HS-27A (cell line): ENCODE measurements at regions not wholly inside any gene's neighbourhood (a gene's known extent, or its start where the extent isn't known, plus 50 kb on each side); places are given as distances from the start of the nearest gene placed in this dataset.

Experiments used
- DNase-seq: peaks from one replicate; pipeline ENCODE4 v3.0.0-alpha.2; 2012; ENCODE audit warnings: low read depth, missing footprints

- DNase-seq = no peak
These were observed 321.4 kb upstream of the ACTBL2 start for GRCh38 chr5:57804007-57804444.

DNA sequence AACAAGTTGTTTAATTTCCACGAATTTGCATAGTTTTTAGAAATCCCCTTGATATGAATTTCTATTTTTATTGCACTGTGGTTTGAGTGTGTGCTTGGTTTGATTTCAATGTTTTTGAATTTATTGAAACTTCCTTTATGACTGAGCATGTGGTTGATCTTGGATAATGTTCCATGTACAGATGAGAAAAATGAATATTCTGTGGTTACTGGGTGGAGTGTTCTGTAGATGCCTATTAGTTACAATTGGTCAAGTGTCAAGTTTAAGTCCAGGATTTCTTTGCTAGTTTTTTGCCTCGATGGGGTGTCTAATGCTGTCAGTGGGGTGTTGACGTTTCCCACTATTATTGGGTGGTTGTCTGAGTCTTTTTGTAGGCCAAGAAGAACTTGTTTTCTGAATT is 319.5 kb upstream of the ACTBL2 start:
- DNase-seq = no peak

DNA sequence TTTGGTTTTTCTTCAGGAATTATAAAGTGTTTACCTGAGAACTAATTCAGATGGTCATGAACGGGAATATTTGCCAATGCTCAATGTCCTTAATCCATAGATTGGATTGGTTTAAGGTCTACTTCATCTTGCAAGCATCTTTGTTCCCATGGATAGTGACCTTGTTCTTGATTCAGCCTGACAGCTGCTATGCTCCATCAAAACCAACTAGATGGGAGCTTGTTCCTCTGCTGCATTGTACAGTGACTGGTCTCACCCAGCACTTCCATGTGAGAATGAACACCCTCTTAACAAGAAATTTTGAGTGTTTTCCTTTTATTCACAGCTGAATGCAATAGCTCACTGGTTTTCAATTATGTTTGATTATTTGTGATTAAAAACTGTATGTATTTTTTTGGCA is 312.6 kb upstream of the ACTBL2 start:
- DNase-seq = no peak

GRCh38 chr5:57791875-57792274 is 309.3 kb upstream of the ACTBL2 start:
- DNase-seq = no peak

DNA sequence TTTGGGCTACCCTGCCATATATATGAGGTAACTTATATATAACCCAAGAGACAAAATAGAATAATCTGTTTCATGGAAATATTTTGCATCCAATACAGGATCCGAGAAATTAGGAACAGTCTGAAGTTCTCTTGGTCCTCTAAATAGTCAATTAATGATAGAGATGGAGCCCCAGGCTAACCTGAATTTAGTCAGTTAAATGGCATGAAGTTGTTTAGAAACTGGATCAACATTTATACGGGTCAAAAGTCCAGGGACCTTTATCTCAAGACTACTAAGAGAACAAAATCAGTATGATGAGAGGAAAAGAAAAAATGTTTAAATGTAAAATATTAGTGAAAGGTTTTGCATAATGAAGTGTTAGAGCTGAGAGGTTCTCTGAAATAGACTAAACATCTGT is 303.3 kb upstream of the ACTBL2 start:
- DNase-seq = no peak

GRCh38 chr5:57784121-57784520 is 301.5 kb upstream of the ACTBL2 start:
- DNase-seq = no peak

GRCh38 chr5:57783693-57784092 is 301.1 kb upstream of the ACTBL2 start:
- no peak for DNase-seq

GRCh38 chr5:57780961-57781325 is 298.3 kb upstream of the ACTBL2 start:
- no peak for DNase-seq

DNA sequence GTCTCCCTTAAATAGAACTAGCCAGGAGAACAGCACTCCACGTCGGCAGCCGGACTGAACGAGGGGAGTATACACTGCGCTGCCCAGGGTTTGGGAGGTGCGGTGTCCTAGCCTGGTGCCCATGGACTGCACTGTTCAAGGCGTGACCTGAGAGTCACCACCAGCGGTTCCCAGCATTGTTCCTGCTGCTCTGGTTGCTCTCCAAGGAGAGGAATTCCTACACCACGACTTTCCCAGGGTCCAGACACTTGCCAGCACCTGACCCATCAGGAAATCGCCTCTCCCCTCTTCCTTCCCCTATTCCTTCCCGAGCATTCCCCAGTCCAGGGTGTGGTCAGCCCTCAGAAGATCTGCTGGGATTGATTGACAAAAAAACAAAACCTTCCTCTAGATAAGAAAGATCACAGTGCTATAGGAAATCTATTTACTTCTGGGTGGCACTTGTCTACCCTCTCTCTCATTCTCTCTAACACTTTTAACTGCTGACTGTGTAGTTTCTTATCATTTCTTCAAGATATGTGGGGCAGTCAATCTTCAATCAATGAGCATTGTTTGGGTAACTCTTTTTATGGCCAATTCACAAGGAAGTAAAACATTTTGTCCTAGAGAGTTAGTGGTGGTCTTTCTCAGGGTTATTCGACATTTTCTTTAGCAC is 297.8 kb upstream of the ACTBL2 start:
- no peak for DNase-seq

- DNase-seq = no peak
These were observed 297.0 kb upstream of the ACTBL2 start for GRCh38 chr5:57779383-57780223.

DNA sequence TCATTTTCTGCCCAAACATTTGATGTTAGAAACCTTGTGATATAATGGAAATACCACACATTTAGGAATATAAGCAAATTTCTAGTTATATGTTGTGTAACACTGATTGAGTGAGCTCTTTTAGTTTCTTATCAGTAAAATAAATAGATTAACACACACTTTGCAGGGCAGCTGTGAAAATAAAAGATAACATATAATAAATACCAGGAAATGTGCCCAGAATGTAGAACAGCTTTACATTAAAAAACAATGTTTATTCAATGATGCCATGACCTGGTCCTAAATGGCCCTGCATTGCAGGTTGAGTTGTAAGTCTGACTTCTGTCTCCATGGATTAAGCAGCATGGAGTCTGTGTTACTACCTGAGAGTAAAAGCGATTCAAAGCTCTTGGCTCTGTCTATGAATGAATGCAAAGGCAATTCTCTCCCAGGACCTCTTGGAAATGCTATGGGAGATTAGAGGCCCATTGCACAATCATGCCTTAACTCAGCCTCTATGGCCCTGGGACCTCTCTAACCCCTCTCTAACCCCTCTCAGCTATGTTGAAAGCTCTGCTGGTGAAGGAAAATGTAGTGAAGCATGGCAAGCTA is 296.0 kb upstream of the ACTBL2 start:
- no peak for DNase-seq

- DNase-seq = no peak
These were observed 294.6 kb upstream of the ACTBL2 start for GRCh38 chr5:57777174-57777581.

DNA sequence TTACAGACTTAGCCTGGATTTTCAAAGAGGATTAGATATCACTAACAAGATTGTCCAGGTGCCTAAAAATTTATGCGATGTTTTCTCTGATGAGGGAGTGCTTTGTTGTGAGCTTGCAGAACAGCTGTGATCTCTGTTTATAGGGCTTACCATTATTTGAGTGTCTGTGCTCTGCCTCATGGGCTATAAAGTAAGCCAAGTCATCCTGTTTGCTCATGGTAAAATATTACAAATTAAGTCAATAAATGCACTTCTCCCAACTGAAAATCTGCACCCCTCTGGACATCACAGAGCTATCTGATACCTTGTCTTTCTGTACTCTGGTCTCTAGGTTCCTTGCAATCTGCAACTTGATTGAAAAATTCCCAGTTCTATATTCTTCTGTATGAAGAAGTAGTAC is 293.4 kb upstream of the ACTBL2 start:
- no peak for DNase-seq

- no peak for DNase-seq
These were observed 291.8 kb upstream of the ACTBL2 start for GRCh38 chr5:57774439-57774838.

GRCh38 chr5:57772512-57772911 is 289.9 kb upstream of the ACTBL2 start:
- DNase-seq = no peak

GRCh38 chr5:57770039-57770438 is 287.4 kb upstream of the ACTBL2 start:
- DNase-seq = no peak

- DNase-seq = no peak
These were observed 286.1 kb upstream of the ACTBL2 start for GRCh38 chr5:57768745-57769144.

GRCh38 chr5:57764479-57765089 is 282.0 kb upstream of the ACTBL2 start:
- DNase-seq = no peak

DNA sequence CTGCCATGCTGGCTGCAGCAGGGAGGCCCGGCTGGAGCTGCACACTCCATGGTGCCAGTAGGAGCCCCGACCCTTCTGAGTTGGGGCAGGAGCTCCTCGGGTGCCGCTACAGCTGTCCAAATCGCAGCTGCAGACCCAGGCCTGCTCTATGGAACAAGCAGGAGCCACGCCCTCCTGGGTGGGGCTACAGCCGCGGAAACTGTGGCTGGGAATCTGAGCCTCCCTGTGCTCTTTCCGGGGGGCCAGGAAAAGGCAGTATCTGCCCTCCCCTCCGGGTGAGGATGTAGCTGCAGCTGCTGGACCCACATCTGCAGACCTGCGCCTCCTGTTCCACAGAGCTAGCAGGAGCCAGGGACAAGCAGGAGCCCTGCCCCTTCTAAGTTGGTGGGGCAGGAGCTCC is 278.9 kb upstream of the ACTBL2 start:
- no peak for DNase-seq

- no peak for DNase-seq
These were observed 272.0 kb upstream of the ACTBL2 start for GRCh38 chr5:57754616-57755015.

GRCh38 chr5:57753446-57753845 is 270.8 kb upstream of the ACTBL2 start:
- no peak for DNase-seq

DNA sequence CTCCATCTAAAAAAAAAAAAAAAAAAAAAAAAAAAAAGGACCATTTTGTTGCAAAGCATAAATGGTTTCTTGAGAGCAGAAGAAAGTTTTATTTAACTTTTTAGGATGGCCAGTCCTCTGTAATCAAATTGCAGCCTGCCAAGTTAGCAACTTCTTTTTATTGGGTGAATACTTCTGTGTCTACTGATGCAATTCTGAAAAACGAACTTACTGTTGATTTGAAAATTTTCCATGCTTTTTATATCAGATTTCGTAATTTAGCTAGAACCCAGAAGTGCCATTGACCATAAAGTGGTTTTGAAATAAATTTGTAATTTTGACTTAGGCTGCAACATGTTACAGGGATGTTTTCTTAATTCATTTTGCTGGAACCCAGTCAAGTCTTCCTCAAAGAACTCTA is 269.1 kb upstream of the ACTBL2 start:
- no peak for DNase-seq

GRCh38 chr5:57750891-57751290 is 268.3 kb upstream of the ACTBL2 start:
- DNase-seq = no peak
